ENCODE measurements at regions not wholly inside any gene's neighbourhood (a gene's known extent, or its start where the extent isn't known, plus 50 kb on each side); places are given as distances from the start of the nearest gene placed in this dataset.
"Not testable (repeated sequence)": the region's sequence is repeated elsewhere in the genome, so short reads cannot be mapped to it uniquely, and the experiment has no call there.

- no peak overlapping the region for H3K4me3 ChIP-seq (ENCODE audit: low read depth, low read length)
- DNase-seq (ENCODE audit: low read depth, low spot score): no peak
- TF ChIP-seq CTCF (IDR thresholded peaks at IDR 0.05; ENCODE audit: low read depth, low read length): no peak
- in situ Hi-C loops (cut with HindIII; ENCODE audit: low sequenced_read_pairs): no loop called here
Observed at GRCh38 chr5:108561416-108562204, 179.7 kb upstream of the FBXL17 start.

DNA sequence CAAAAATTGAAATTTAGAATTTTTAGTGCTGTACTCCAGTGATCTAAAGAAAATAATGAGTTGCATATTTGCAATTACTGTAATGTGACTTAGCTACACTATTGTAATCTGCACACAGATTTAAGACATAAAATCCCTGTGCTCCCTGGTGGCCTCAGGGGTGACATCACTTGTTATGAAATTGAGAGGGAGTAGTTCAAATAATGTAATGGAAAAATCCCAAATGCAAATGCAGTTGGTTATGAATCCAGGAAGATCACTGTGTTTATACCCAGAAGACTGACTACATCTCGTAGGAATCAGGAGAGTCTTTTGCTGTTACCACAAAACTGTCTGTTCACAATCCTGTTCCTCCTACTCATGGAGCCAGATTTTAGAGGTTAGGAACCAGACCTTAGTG lies 178.7 kb upstream of the FBXL17 start:
- peak; percentile 13 for DNase-seq (ENCODE audit: low read depth, low spot score)
- no peak for TF ChIP-seq CTCF (IDR thresholded peaks at IDR 0.05; ENCODE audit: low read depth, low read length)
- no peak overlapping the region for H3K4me3 ChIP-seq (ENCODE audit: low read depth, low read length)
- in situ Hi-C loops (cut with HindIII; ENCODE audit: low sequenced_read_pairs): no loop called here

- no peak overlapping the region for H3K4me3 ChIP-seq (ENCODE audit: low read depth, low read length)
- in situ Hi-C loops (cut with HindIII; ENCODE audit: low sequenced_read_pairs): no loop called here
- TF ChIP-seq CTCF (IDR thresholded peaks at IDR 0.05; ENCODE audit: low read depth, low read length): no peak
- no peak for DNase-seq (ENCODE audit: low read depth, low spot score)
Observed at GRCh38 chr5:108560166-108560565, 178.3 kb upstream of the FBXL17 start.

DNA sequence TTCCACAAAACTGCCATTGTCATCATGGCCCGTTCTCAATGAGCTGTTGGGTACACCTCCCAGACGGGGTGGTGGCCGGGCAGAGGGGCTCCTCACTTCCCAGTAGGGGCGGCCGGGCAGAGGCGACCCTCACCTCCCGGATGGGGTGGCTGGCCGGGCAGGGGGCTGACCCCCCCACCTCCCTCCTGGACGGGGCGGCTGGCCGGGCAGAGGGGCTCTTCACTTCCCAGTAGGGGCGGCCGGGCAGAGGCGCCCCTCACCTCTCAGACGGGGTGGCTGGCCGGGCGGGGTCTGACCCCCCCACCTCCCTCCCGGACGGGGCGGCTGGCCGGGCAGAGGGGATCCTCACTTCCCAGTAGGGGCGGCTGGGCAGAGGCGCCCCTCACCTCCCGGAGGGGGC lies 176.9 kb upstream of the FBXL17 start:
- H3K4me3 ChIP-seq (ENCODE audit: low read depth, low read length); DNase-seq (ENCODE audit: low read depth, low spot score); in situ Hi-C loops (cut with HindIII; ENCODE audit: low sequenced_read_pairs): not testable (repeated sequence)

DNA sequence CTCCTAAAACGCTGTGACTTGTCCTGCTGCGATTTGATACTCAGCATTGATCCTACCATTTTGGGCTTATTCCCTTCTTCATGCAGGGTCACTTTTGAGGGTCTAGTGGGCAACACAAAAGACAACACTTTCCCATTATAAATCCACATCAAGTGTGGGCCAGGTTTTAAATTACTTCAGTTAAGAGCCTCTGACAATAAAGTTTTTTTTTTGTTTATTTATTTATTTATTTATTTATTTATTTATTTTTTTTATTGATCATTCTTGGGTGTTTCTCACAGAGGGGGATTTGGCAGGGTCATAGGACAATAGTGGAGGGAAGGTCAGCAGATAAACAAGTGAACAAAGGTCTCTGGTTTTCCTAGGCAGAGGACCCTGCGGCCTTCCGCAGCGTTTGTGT lies 176.2 kb upstream of the FBXL17 start:
- in situ Hi-C loops (cut with HindIII; ENCODE audit: low sequenced_read_pairs); DNase-seq (ENCODE audit: low read depth, low spot score); H3K4me3 ChIP-seq (ENCODE audit: low read depth, low read length): not testable (repeated sequence)

DNA sequence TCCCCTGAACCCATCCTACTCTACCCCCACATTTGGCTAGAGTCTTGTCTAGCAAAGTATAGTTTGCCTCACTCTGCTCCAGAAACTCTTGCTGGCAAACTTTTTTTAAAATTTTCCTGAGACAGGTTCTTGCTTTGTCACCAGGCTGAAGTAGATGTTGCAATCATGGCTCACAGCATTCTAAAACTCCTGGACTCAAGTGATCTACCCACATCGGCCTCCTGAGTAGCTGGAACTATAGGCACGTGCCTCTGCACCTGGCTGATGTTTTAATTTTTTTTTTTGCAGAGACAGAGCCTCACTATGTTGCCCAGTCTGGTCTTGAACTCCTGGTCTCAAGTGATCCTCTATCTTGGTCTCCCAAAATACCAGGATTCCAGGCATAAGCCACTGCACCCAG lies 175.8 kb upstream of the FBXL17 start:
- in situ Hi-C loops (cut with HindIII; ENCODE audit: low sequenced_read_pairs): no loop called here
- no peak for TF ChIP-seq CTCF (IDR thresholded peaks at IDR 0.05; ENCODE audit: low read depth, low read length)
- no peak overlapping the region for H3K4me3 ChIP-seq (ENCODE audit: low read depth, low read length)
- no peak for DNase-seq (ENCODE audit: low read depth, low spot score)

DNA sequence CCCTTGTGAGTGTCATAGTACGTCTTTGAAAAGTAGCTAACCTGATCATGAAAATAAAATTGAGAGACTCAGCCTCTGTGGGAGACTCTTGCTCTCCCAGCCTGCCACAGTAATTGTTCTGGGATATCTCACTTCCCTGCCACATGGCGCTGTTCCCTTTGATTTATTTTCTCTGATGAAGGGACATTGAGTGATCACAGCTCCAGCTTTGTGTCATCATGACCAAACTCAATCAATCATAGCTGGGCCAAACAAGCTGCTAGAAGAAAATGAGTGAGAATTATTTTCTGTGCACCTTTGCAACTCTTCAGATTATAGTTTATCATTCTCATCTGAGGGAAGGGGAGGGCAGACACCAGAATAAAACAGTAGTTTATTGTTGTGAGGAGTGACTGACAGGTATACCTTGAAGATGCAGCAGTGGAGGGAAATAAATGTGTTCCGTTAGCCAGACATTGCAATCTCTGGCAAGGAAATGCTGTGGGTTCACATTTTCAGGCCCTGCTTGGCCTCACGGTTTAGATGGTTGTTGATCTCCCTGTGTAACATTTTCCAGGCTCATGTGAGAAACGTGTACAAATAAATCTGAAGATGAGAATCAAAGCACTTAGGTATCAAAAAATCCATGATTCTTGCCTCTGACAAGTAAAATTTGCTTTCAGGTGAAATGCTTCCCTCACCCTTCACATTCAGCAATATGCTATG lies 174.7 kb upstream of the FBXL17 start:
- no peak overlapping the region for H3K4me3 ChIP-seq (ENCODE audit: low read depth, low read length)
- no peak for DNase-seq (ENCODE audit: low read depth, low spot score)
- in situ Hi-C loops (cut with HindIII; ENCODE audit: low sequenced_read_pairs): no loop called here
- TF ChIP-seq CTCF (IDR thresholded peaks at IDR 0.05; ENCODE audit: low read depth, low read length): no peak

Data from astrocyte of the spinal cord (primary cell).